ENCODE measurements at regions not wholly inside any gene's neighbourhood (a gene's known extent, or its start where the extent isn't known, plus 50 kb on each side); places are given as distances from the start of the nearest gene placed in this dataset.

GRCh38 chr13:48790966-48791365 is 137.2 kb downstream of the CYSLTR2 start:
- Histone ChIP-seq H3K9me3 (no peaks in the 10 kb centered on the region), H3K27me3 (no peaks in the 10 kb centered on the region), H3K4me3 (no peak overlapping the region), H3K9ac (ENCODE audit: low read depth in 2 of 2, low read length in 2 of 2) (no peak overlapping the region), H3K36me3 (no peaks in the 10 kb centered on the region), H3K27ac (no peak overlapping the region), H3K4me1 (no peaks in the 10 kb centered on the region)
- intact Hi-C loops (cut with DNase I), result no loop called here
- TF ChIP-seq CTCF (IDR thresholded peaks at IDR 0.05), result no peak
- no peak for DNase-seq

GRCh38 chr13:48797127-48797526 is 143.4 kb downstream of the CYSLTR2 start:
- no peak for TF ChIP-seq CTCF (IDR thresholded peaks at IDR 0.05)
- H3K27ac ChIP-seq, result no peak overlapping the region

GRCh38 chr13:48797761-48798160 is 144.0 kb downstream of the CYSLTR2 start:
- H3K27ac ChIP-seq, result no peak overlapping the region
- H3K36me3 ChIP-seq, result no peaks in the 10 kb centered on the region
- TF ChIP-seq CTCF (IDR thresholded peaks at IDR 0.05), result no peak
- no peak for DNase-seq
- H3K4me1 ChIP-seq, result no peaks in the 10 kb centered on the region
- no peaks in the 10 kb centered on the region for H3K27me3 ChIP-seq
- no peaks in the 10 kb centered on the region for H3K9me3 ChIP-seq
- H3K4me3 ChIP-seq, result no peak overlapping the region
- intact Hi-C loops (cut with DNase I), result no loop called here
- no peak overlapping the region for H3K9ac ChIP-seq (ENCODE audit: low read depth in 2 of 2, low read length in 2 of 2)

More at GRCh38 chr13:48797127-48797526, 143.4 kb downstream of the CYSLTR2 start:
- Histone ChIP-seq H3K27me3 (no peaks in the 10 kb centered on the region), H3K9me3 (no peaks in the 10 kb centered on the region), H3K4me3 (no peak overlapping the region), H3K4me1 (no peaks in the 10 kb centered on the region), H3K9ac (ENCODE audit: low read depth in 2 of 2, low read length in 2 of 2) (no peak overlapping the region), H3K36me3 (no peaks in the 10 kb centered on the region)
- DNase-seq, result no peak
- intact Hi-C loops (cut with DNase I), result no loop called here

GRCh38 chr13:48798180-48798579 is 144.5 kb downstream of the CYSLTR2 start:
- no peak overlapping the region for H3K27ac ChIP-seq
- H3K4me1 ChIP-seq, result no peaks in the 10 kb centered on the region
- TF ChIP-seq CTCF (IDR thresholded peaks at IDR 0.05), result no peak
- H3K9ac ChIP-seq (ENCODE audit: low read depth in 2 of 2, low read length in 2 of 2), result no peak overlapping the region
- no peak overlapping the region for H3K4me3 ChIP-seq
- no peak for DNase-seq
- no peaks in the 10 kb centered on the region for H3K27me3 ChIP-seq
- no peaks in the 10 kb centered on the region for H3K9me3 ChIP-seq
- intact Hi-C loops (cut with DNase I), result no loop called here
- no peaks in the 10 kb centered on the region for H3K36me3 ChIP-seq

GRCh38 chr13:48801255-48801654 is 147.5 kb downstream of the CYSLTR2 start:
- intact Hi-C loops (cut with DNase I), result no loop called here
- H3K9ac ChIP-seq (ENCODE audit: low read depth in 2 of 2, low read length in 2 of 2), result no peak overlapping the region
- H3K9me3 ChIP-seq, result no peaks in the 10 kb centered on the region
- no peak overlapping the region for H3K27ac ChIP-seq
- H3K4me3 ChIP-seq, result no peak overlapping the region
- H3K36me3 ChIP-seq, result no peaks in the 10 kb centered on the region
- H3K4me1 ChIP-seq, result no peaks in the 10 kb centered on the region
- DNase-seq, result no peak
- no peak for TF ChIP-seq CTCF (IDR thresholded peaks at IDR 0.05)
- H3K27me3 ChIP-seq, result no peaks in the 10 kb centered on the region
